ENCODE measurements at regions not wholly inside any gene's neighbourhood (a gene's known extent, or its start where the extent isn't known, plus 50 kb on each side); places are given as distances from the start of the nearest gene placed in this dataset.

GRCh38 chr1:221227872-221228337 is 348.7 kb downstream of the HLX start:
- Histone ChIP-seq H3K27ac (no peak overlapping the region), H3K9me3 (peaks cover 0 to 25% (median 17%) of the 10 kb centered on the region in 8 donors), H3K4me3 (no peak overlapping the region), H3K36me3 (no peaks in the 10 kb centered on the region), H3K4me1 (peaks cover 0 to 4% (median 0%) of the 10 kb centered on the region in 6 donors), H3K27me3 (replicated peaks in 1 of 7) (peaks cover 0 to 19% (median 0%) of the 10 kb centered on the region in 7 donors)
- intact Hi-C loops (cut with DNase I; ENCODE audit: low total_unique reads) = no loop called here
- WGBS, 5 donors = 63 to 86% (median 70%) methylated on average over 11 of the region's 11 CpGs
- no peak for DNase-seq
- TF ChIP-seq CTCF (IDR thresholded peaks at IDR 0.05 in 8 of 11, conservative IDR thresholded peaks at IDR 0.05 in 3 of 11) (no peak), POLR2AphosphoS5 (IDR thresholded peaks at IDR 0.05) (no peak), POLR2A (IDR thresholded peaks at IDR 0.05) (no peak)

GRCh38 chr1:221228594-221228993 is 349.4 kb downstream of the HLX start:
- no peak for DNase-seq

GRCh38 chr1:221230605-221231004 is 351.4 kb downstream of the HLX start:
- intact Hi-C loops (cut with DNase I; ENCODE audit: low total_unique reads) = no loop called here
- no peak for TF ChIP-seq CTCF (IDR thresholded peaks at IDR 0.05 in 8 of 11, conservative IDR thresholded peaks at IDR 0.05 in 3 of 11)
- no peak for TF ChIP-seq POLR2AphosphoS5 (IDR thresholded peaks at IDR 0.05)
- TF ChIP-seq POLR2A (IDR thresholded peaks at IDR 0.05) = no peak
- Histone ChIP-seq H3K4me3 (no peak overlapping the region), H3K27me3 (replicated peaks in 1 of 7) (peaks cover 0 to 19% (median 0%) of the 10 kb centered on the region in 7 donors), H3K9me3 (peaks cover 0 to 3% (median 0%) of the 10 kb centered on the region in 8 donors), H3K27ac (no peak overlapping the region), H3K4me1 (peaks cover 0 to 4% (median 0%) of the 10 kb centered on the region in 6 donors), H3K36me3 (no peaks in the 10 kb centered on the region)
- DNase-seq = no peak
- 60 to 87% (median 78%) methylated on average over 1 of the region's 1 CpG for WGBS, 5 donors

More at GRCh38 chr1:221228594-221228993, 349.4 kb downstream of the HLX start:
- peaks cover 0 to 19% (median 0%) of the 10 kb centered on the region in 7 donors for H3K27me3 ChIP-seq (replicated peaks in 1 of 7)
- no peak overlapping the region for H3K27ac ChIP-seq
- H3K9me3 ChIP-seq = peaks cover 0 to 18% (median 12%) of the 10 kb centered on the region in 8 donors
- H3K36me3 ChIP-seq = no peaks in the 10 kb centered on the region
- intact Hi-C loops (cut with DNase I; ENCODE audit: low total_unique reads) = no loop called here
- H3K4me1 ChIP-seq = peaks cover 0 to 4% (median 0%) of the 10 kb centered on the region in 6 donors
- no peak overlapping the region for H3K4me3 ChIP-seq
- 17 to 23% (median 19%) methylated on average over 5 of the region's 5 CpGs for WGBS, 5 donors
- TF ChIP-seq POLR2A (IDR thresholded peaks at IDR 0.05) = no peak
- TF ChIP-seq CTCF (IDR thresholded peaks at IDR 0.05 in 8 of 11, conservative IDR thresholded peaks at IDR 0.05 in 3 of 11) = no peak
- no peak for TF ChIP-seq POLR2AphosphoS5 (IDR thresholded peaks at IDR 0.05)

- H3K27ac ChIP-seq = no peak overlapping the region
- H3K9me3 ChIP-seq = peaks cover 0 to 4% (median 0%) of the 10 kb centered on the region in 8 donors
- WGBS, 5 donors = 60 to 86% (median 71%) methylated on average over 2 of the region's 2 CpGs
- no peak overlapping the region for H3K4me3 ChIP-seq
- intact Hi-C loops (cut with DNase I; ENCODE audit: low total_unique reads) = no loop called here
- TF ChIP-seq POLR2A (IDR thresholded peaks at IDR 0.05) = no peak
- no peak for TF ChIP-seq CTCF (IDR thresholded peaks at IDR 0.05 in 8 of 11, conservative IDR thresholded peaks at IDR 0.05 in 3 of 11)
- no peak for TF ChIP-seq POLR2AphosphoS5 (IDR thresholded peaks at IDR 0.05)
- H3K27me3 ChIP-seq (replicated peaks in 1 of 7) = no peaks in the 10 kb centered on the region
- peaks cover 0 to 4% (median 0%) of the 10 kb centered on the region in 6 donors for H3K4me1 ChIP-seq
- H3K36me3 ChIP-seq = no peaks in the 10 kb centered on the region
- DNase-seq = no peak
Measured at GRCh38 chr1:221234791-221235190, 355.5 kb downstream of the HLX start.

Measured in spleen (tissue), 11 donors.